ENCODE measurements at regions not wholly inside any gene's neighbourhood (a gene's known extent, or its start where the extent isn't known, plus 50 kb on each side); places are given as distances from the start of the nearest gene placed in this dataset.

DNA sequence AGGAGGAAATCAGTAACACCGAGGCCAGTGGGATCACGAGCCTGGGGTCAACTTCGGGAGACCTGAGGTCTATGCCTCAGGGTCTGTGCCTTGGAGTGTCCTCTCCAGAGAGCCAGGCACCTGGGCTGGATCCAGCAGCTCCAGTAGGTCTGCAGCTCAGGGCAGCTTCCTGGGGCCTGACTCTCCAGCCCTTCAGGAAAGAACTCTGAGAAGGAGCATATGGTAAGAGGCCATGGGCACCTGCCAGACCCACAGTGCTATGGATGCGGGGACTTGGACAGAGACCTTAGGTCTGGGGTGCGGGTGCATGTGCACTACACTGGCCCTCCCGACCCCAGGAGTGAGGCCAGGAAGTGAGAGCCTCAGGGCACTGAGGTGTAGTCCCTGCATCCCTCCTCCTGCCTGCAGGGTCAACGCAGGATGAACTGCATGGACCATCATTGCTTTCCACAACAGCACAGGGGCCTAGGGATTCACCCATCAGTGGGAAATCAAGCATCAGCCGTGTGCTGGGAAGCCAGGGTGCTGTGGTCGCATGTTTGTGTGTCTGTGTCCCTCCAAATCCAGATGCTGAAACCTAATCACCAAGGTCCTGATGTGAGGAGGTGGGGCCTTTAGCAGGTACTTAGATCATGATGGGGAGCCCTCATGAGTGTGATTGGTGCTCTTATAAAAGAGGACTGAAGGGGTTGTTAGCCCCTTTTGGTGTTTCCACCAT is 210.9 kb upstream of the CST7 start:
- no peak for DNase-seq (ENCODE audit: extremely low spot score, insufficient read length, low read depth)
- no peak for FAIRE-seq

DNA sequence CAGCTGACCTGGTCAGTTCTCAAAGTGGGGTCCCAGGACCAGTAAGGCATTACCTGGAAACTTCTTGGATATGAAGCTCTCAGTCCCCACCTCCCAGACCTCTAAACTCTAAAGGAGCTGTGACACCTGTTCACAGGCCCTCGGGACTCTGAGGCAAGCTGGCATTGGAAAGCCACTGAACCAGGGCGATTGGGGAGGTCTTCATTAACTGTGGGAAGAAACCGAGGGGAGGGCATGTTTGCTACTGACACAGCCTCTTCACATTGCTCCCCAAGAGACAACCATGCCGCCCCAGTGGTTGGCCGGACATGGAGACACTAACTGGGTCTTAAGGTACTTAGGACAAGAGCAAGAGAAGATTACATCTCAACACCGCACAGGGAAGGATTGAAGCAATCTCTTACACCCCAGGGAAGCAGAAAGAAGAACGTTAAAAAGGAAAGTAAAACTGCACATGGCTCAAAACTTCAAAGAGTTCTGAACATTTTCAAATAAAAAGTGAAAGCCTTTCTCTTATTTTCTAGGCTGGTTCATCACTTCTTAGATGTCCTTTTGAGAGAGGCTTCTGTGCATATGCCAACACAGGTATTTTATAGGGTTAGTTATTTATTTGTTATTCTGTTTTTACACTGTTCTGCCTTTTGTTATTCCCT is 210.0 kb upstream of the CST7 start:
- FAIRE-seq, result peak; percentile 80
- DNase-seq (ENCODE audit: extremely low spot score, insufficient read length, low read depth), result peak; percentile 3

DNA sequence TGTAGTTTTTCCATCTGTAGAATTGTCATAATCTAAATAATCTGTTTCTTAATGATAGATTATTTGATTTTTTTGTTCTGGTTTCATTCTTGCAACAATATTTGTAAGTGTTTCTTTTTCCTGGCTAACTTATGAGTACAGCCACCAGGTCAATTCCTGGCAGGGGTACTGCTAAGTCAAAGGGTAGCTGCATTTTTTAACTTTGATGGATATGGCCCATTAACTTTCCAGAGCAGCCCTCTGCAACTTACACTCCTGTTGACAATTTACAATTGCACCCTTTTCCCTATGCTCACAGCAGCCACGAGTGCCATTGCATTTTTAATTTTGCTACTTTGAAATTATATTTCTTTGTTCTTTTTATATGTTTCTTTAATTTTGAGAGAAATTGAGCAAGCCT is 209.3 kb upstream of the CST7 start:
- DNase-seq (ENCODE audit: extremely low spot score, insufficient read length, low read depth) (no peak), FAIRE-seq (no peak)

DNA sequence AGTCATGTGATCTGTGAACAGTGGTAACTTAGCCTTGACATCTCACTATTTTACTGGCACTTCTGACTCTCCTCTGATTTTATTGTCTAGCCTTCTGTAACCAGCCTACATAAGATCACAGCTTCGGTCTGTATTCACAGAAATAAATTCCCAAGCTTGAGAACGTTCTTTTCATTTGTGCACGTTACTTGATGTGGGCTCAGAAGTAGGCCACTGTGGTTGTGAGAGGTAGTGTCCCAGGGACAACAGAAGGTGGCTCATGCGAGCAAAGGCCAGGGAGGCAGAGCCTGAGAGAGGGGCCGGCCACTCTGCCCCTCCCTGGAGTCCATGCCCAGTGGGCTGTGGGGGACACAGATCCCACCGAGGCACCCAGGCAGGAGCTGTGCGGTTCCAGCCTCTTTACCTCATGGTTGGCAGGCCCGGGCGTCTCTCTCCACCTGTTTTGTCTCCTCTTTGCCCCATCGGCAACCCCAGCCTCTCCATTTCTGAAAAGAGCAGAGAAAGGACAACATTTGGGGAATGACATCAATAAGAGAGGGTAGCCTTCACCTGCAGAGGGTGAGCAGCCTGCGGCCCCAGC is 207.5 kb upstream of the CST7 start:
- FAIRE-seq (no peak), DNase-seq (ENCODE audit: extremely low spot score, insufficient read length, low read depth) (no peak)

DNA sequence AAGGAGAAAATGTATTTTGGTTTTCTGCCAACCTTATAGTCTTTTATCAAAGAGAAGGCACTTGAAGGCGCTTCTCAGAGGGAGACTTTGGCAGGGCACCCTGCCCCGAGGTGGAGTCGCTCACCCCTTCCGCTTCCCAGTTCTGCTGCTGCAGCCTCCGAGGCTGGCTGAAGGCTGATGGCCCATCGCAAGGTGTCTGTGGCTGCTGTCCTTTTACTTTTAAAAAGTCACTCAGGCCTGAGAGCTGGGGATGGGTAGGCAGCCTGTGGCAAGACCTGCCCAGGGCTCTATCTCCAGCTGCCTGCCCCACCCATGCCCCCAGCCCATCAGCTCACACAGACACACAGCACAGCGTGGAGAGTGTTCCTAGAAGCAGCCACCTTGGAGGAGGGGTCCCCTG is 206.6 kb upstream of the CST7 start:
- no peak for FAIRE-seq
- DNase-seq (ENCODE audit: extremely low spot score, insufficient read length, low read depth), result no peak

DNA sequence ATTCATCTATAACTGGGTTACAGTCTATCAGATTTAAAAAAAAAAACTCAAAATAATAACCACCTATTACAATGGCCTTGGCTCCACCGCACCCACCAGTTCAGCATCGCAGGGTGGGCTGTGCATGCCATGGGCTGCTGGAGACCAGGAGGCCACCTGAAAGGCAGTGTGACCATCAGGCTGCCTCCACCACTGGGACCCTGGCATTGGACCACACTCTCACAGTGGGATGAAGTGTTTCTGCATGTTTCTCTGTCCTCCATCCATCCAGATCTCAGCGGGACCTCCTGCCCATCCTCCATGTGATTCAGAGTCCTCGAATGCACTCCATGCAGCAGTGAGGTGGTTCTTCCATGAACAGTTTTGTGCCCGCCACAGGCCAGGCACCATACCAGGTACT is 206.1 kb upstream of the CST7 start:
- DNase-seq (ENCODE audit: extremely low spot score, insufficient read length, low read depth), result no peak
- FAIRE-seq, result no peak

DNA sequence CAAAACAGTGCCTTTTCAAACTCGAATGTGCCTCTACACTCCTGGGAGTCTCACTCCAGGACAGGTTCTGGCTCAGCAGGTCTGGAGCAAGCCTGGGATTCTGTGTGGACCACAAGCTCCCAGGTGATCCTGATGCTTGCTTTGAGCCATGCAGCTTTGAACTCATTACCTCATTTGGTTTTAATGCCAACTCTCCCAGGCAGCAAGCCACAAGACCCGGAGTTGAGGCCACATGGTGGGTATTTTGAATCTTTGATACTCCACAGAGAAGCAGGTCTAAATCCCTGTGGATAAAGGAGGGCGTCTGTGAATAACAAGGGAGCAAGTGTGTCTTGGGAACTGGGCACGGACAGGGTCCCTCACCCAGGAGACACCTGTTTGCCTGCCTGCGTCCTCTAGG is 205.4 kb upstream of the CST7 start:
- DNase-seq (ENCODE audit: extremely low spot score, insufficient read length, low read depth) (no peak), FAIRE-seq (no peak)

DNA sequence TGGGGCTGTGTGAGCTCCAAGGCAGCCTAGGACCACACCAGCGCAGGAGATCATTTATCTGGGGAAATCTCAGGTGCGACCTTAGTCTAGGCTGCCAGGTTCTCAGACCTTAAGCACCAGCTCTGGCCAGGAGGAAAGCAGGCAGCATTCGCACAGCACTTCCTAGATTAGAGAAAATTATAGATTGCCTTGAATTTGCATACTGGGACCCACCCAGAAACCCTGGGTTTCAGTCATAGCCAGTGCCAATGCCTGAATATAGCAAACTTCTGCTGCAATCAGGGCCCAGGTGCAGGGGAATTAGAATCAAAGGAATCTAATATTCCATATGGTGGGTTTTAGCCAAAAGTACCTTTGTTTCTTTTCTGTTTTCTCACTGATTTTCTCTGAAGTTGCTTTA is 204.3 kb upstream of the CST7 start:
- FAIRE-seq, result no peak

DNA sequence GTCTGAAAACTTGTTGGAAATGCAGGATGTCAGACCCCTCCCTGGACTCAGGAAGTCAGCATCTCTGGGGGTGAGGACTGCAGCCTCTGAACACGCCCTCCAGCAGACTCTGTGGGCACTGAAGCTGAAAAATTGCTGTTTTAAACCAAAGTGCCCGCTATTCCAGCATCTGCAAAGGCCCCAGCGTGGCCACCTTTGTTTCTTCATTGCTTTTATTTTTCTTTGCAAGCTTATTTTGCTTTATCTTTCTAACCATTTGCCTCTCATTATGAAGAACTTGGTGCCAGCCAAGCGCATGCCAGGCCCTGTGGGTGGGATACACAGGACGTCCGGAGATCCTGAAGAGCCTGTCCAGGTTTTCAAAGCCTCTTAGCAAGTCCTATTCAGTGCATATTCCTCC is 203.9 kb upstream of the CST7 start:
- FAIRE-seq (no peak), DNase-seq (ENCODE audit: extremely low spot score, insufficient read length, low read depth) (no peak)

More for the DNA sequence above, 204.3 kb upstream of the CST7 start:
- no peak for DNase-seq (ENCODE audit: extremely low spot score, insufficient read length, low read depth)

DNA sequence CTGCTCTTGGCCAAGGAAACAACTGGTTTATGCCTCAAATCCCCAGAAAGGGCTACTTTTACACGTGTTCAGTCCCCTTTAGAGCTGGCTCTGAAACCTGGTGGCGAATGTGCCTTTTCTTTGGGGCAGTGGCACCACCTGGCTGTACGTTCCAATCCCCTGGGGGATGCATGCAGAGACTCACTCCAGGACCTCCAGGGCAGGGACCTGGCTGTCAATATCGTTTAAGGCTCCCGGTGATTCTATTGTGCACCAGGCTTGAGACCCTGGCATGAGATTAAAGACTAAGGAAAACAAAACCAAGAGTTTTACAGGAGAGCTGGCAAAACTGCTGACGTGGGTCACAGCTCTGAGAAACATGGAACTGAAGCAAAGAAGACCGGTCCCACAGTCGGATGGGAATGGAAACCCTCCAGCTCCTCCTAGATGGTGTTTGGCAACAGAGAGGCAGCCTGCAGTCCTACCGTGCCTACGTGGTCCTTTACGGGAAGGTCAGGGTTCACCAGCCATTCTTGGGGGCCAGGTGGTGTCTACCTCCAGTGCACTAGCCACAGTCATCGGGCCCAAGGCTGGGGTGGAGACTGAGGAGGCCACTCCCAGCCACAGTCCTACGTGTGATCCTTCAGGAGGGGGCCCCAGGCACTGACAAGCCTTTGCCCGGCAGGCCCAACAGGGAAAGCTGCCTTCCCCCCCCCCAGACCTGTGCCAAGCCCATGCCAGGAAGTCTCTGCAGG is 203.3 kb upstream of the CST7 start:
- FAIRE-seq (no peak), DNase-seq (ENCODE audit: extremely low spot score, insufficient read length, low read depth) (no peak)

DNA sequence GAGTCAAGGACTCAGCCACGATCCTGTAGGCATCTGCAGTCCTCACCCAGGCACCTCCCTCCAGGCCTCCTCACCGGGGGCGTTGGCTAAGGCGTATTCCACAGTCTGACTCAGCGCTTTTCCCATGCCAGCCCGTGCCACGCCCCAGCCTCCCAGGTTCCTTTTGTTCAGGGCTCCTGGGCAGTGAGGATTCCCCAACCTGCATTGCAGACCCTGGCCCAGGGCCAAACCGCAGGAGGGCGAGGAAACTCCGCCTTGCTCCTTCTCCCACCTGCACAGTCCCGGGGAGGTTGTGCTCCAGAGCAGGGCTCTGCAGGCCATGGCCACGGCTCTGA is 202.8 kb upstream of the CST7 start:
- FAIRE-seq (no peak), DNase-seq (ENCODE audit: extremely low spot score, insufficient read length, low read depth) (no peak)

DNA sequence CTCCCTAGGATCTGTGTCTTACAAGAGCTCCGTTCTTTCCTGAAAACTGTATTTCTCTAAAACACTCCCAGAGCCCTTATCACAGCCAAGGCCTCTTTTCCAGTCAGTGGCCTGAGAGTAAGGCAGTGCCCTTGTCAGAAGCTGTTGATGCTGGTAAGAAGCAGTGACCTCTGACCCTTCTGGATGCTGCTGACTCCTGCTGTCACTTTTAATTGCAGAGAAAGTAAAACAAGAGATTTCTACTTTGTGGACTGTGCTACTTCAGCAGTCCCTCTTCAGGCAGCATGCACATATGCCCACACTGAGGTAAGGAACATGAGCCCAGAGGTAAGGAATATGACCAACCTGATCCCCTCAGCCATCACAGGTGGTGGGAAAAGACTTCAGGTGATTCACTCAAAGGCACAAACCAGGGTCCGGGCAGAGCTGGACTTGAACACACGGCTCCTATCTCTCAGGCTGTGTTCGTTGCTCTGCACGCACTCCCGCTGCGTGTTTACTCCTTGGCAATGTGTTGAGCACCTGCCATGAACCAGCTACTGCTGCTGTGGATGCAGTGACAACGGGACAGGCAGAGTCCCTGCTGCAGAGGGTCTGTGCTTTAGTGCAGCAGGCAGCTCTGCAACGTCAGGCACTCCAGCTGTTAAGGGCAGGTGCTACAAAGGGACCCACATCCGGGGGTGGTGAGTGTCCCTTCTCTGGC is 201.9 kb upstream of the CST7 start:
- DNase-seq (ENCODE audit: extremely low spot score, insufficient read length, low read depth), result no peak
- no peak for FAIRE-seq

DNA sequence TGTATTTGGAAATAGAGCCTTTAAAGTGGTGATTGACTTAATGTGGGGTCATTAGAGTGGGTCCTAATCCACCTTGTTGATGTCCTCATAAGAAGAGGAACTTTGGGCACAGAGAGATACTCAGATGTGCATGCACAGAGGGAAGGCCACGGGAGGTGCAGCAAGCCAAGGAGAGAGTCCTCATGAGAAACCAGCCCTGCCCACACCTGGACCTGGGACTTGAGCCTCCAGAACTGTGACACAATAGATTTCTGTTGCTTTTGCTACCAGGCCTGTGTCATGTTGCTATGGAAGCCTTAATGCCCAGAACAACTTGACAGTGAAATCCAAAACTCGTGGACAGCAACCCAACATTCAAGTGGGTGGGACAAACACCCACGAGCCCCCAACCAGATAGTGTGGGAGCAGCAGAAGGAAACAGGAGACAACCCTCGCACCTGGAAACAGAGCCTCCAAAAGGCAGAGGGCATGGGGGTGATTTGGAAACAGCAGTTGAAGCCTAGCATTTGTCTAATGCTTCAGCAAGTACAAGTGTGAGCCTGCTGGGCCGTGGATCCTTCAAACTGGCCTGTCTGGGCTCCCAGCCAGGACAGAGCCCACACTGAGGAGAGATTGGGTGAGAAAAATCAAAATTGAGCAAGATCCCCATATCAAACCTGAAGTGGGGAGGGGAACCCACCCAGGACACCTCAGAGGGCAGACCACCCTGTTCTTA is 201.0 kb upstream of the CST7 start:
- FAIRE-seq (no peak), DNase-seq (ENCODE audit: extremely low spot score, insufficient read length, low read depth) (no peak)

DNA sequence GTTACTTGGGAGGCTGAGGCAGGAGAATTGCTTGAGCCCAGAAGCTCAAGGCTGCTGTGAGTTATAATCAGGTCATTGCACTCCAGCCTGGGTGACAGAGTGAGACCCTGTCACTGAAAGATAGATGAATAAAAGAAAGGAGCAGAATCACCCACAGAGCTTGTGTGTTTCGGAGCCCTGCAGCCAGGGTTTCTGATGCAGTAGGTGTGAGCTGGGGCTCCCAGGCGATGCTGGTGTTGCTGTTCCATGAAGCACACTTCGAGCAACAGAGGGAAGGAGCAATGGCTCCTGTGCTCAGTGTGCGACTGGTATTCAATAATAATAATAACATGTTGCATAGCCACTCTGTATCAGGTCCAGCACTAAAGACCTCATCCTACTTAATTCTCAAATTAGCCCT is 197.5 kb upstream of the CST7 start:
- FAIRE-seq, result no peak
- no peak for DNase-seq (ENCODE audit: extremely low spot score, insufficient read length, low read depth)

DNA sequence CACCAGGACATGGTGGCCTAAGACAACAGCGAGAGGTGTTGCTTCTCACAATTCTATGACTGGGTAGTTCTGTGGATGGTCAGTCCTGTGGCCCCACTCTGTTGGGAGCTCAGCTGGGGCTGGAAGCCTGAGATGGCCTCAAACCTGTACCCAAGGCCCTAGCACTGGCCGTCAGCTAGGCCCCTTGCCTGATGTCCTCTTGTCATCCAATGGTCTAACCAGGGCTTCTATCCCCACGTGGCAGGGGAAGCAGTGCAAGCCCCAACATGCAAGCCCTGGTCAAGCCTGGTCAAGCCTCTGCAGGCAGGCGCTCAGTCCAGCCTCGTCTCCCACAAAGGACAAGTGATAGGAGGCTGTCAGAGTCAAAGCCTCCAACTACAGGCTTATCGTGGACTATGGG is 196.5 kb upstream of the CST7 start:
- FAIRE-seq (no peak), DNase-seq (ENCODE audit: extremely low spot score, insufficient read length, low read depth) (no peak)

DNA sequence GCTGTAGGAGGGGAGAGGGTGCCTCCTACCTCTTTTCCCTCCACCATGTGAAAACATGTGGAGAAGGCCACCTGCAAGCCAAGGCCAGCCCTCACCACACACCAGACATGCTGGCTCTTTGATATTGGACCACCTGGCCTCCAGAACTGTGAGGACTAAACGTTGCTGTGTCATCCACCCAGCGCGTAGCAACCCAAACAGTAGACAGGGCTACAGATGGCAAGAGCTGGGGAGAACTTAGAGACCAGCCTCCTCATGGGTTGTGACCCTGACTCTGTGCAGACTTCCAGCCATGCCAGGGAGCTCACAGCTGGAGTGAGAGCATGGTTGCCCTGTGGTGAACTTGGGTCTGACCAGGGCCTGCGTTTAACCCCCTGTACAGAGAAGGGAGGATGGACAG is 195.9 kb upstream of the CST7 start:
- DNase-seq (ENCODE audit: extremely low spot score, insufficient read length, low read depth), result no peak
- FAIRE-seq, result no peak

DNA sequence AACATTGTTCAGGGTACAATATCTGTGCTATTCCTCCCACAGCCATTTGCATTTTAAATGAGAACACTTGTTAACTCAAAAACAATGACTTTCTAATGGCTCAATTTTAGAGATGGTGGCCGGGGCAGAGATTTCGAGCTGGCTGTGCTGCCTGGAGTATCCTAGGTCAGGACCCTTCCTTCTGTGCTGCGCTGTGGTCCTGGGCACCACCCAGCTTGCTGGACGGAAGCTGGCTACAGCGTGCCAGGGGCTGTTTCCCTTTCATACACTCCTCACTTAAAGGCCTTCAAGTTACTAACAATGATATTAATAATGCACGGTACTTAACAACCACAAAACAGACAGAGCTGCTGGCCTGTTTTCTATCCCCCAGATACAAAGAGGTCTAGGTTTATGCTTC is 194.4 kb upstream of the CST7 start:
- DNase-seq (ENCODE audit: extremely low spot score, insufficient read length, low read depth) (no peak), FAIRE-seq (no peak)

DNA sequence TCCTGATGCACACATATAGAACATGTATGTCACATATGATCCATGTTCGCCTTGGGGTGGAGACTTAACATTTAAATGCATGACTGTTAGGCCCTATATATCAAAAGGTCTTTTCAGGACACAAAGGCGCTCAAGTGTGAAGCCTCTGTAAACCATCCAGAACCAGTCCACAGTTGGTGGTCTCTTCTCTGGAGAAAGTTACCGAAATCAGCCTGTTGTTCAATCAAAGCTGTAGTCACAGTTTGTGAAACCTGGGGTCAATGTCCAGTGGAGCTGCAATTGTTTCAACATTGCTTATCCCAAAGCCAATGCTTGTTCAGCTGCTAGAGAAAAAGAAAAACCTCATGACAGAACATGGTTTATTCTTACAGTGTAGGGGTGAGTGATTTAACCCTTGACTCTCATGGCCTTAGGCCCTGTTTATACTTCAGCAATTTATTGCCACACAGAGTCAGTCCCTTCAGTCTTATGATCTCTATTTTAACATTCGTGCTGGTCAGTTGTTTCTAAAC is 193.6 kb upstream of the CST7 start:
- no peak for FAIRE-seq
- DNase-seq (ENCODE audit: extremely low spot score, insufficient read length, low read depth), result no peak

DNA sequence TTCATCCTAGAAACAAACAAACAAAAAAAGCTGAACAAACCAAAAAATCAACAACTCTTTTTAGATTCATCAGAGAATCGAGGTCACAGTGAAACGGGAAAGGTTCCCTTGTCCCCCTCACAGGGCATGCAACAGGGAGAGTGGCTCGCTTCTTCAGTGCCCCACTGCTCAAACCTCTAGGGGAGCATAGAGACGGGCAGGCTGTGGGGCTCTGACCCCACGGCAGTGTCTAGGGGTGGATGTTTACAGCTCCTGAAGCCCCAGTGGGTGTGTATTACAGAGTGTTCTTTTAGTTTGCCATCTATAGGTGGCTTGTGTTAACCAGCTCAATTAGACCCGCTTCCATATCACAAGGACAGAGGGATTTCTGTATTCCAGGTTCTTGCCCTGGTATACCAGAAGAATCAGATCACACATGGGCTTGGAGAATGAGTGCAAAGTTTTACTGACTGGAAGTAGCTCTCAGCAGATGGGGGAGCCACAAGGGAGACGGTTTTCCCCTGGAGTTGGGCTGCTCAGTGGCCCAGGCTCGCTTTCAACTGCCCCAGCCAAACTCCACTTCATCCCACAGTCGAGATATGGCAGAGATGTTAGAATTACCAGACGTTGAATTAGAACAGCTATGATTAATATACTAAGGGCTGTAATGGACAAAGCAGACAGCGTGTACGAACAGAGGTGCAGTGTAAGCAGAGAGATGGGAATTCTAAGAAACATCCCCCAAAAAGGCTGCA is 192.6 kb upstream of the CST7 start:
- no peak for DNase-seq (ENCODE audit: extremely low spot score, insufficient read length, low read depth)
- FAIRE-seq, result no peak
